C4-2B (cell line): ENCODE measurements at regions not wholly inside any gene's neighbourhood (a gene's known extent, or its start where the extent isn't known, plus 50 kb on each side); places are given as distances from the start of the nearest gene placed in this dataset.

ENCODE experiments used
- CTCF ChIP-seq: fragments of 450-650 bp; conservative IDR thresholded peaks from 2 replicates; pipeline ENCODE4 v1.5.1; 2017; ENCODE audit warnings: mild to moderate bottlenecking
- ZFX ChIP-seq: fragments of 450-650 bp; IDR thresholded peaks from 2 replicates; pipeline ENCODE4 v1.6.1; 2017

DNA sequence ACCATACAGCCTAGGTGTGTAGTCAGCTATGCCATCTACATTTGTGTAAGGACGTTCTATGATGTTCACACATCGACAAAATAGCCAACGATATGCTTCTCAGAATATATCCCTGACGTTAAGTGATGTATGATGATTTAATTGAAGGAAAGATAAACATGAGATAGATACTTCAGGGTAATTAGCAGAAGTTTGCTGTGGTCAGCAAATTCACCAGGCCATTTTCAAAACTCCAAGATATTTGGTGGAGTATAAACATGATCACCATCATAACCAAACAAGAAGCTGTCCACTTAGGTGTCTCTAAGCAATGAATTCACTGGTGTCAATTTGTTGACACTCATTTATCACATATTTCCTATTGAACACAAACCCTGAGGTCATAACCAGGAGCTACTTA is 885.6 kb upstream of the NR2F2 start:
- TF ChIP-seq CTCF (no peak), ZFX (no peak)
